NCI-H1105 (cell line): ENCODE measurements at regions not wholly inside any gene's neighbourhood (a gene's known extent, or its start where the extent isn't known, plus 50 kb on each side); places are given as distances from the start of the nearest gene placed in this dataset.
"Not testable (repeated sequence)": the region's sequence is repeated elsewhere in the genome, so short reads cannot be mapped to it uniquely, and the experiment has no call there.

Source experiments
- DNase-seq: peaks from one replicate; lab custom pipeline; 2025; lab: John Stamatoyannopoulos, UW

DNA sequence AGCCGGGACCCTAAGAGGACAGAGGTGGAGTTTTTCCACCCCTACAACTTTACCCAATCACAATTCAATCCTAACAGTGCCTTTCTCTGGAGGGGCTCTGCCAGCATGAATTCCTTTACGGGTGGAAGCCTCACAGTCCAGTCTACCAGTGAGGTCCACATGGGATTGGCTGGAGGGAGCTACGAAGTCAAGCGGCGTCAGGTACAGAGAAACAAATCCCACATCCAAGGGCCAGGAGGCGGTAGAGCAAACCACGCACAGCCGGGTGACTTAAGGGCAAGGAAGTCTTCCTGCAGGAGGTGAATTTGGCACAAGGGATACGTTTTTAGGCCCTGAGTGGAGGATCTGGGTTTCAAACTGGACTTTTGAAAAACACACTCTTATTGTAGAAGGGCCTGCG is 199.6 kb downstream of the UQCRFS1 start:
- no peak for DNase-seq

DNA sequence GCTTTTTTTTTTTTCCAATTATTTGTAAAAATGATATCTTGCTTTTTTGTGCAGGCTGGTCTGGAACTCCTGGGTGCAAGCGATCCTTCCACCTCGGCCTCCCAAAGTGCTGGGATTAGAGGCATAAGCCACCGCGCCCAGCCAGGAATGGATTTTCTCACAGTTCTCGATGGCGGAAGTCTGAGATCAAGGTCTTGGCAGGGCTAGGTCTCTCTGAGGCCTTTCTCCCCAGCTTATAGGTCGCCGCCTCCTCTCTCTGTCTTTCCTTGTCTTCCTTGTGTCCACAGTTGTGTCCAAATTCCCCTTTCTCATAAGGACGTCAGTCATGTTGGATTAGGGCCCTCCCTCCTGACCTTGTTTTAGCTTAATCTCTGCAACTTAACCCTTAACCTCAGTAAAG is 200.5 kb downstream of the UQCRFS1 start:
- DNase-seq, result no peak

GRCh38 chr19:29010276-29010675 is 202.7 kb downstream of the UQCRFS1 start:
- no peak for DNase-seq

DNA sequence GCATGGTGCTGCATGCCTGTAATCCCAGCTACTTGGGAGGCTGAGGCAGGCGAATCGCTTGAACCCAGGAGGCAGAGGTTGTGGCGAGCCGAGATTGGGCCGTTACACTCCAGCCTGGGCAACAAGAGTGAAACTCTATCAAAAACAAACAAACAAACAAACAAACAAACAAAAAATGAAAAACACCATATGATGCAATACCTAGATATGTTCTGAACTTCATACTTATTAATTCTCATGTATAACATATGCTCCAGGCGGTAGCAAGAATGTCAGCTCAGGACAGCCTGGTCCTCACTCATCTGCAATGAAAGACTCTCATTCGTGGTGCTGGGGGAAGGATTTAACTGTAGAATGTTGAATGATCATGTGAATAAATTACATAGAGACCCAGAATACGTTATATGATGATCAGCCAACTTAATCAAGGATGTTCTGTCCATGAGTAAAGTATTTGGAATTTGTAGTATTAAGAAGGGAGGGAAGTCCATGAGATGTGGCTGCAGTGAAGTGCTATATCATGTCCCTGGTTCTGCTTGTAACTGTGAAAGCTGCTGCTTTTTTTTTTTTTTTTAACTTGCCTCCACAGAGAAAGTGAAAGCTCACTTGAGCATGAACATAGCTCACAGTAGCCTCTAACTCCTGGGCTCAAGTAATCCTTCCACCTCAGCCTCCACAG is 206.8 kb downstream of the UQCRFS1 start:
- DNase-seq, result no peak

DNA sequence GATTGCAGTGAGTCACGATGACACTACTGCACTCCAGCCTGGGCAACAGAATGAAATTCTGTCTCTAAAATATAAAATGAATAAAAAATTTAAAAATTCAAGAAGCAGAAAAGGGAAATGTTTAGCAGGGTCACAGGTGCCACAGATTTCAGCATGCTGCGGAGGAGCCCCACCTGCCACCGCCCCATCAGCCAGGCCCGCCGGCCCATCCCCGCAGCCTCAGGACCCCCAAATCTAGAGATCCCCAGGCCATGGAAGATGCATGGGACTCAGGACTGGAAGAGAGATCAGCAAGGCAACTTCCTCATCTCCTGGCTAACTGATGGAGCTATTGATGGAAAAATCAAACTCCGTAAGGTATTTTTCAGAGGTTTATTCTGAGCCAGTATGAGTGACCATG is 208.2 kb downstream of the UQCRFS1 start:
- no peak for DNase-seq

DNA sequence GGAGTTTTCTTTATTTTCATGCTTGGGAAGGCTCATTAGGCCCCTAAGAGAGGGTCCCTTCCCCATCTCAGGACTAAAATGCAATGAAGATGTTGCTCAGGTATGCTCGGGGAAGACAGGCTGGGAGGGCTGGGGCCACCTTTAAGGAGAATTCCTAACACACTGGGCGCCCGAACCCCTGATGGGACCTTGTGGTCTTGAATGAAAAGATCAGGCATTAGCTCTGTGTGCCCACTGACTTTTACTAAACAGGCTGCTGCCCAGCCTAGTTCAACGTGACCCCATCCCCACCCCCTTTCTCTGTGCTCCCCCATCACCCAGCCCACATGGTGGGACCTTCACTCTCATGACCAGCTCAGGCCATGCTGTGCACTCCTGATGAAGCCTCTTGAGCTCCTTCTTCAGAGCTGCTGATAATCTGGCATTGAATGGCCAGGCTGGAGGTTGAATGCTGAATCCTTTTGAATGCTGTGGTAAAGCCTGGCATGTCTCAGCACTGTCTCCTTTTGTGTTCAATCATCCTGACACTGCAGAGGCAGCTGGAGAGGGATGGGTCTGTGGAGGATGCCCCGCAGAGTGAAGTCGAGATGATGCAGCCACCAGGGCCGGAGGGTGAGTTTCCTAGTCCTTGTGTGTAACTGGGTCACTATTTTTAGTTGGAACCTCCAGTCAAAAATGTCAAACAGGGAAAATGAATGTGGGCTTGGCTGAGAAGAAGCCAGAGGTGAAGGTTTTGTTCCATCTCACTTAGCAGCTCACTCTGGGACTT is 209.1 kb downstream of the UQCRFS1 start:
- DNase-seq, result no peak

GRCh38 chr19:29002336-29002735 is 210.6 kb downstream of the UQCRFS1 start:
- no peak for DNase-seq

DNA sequence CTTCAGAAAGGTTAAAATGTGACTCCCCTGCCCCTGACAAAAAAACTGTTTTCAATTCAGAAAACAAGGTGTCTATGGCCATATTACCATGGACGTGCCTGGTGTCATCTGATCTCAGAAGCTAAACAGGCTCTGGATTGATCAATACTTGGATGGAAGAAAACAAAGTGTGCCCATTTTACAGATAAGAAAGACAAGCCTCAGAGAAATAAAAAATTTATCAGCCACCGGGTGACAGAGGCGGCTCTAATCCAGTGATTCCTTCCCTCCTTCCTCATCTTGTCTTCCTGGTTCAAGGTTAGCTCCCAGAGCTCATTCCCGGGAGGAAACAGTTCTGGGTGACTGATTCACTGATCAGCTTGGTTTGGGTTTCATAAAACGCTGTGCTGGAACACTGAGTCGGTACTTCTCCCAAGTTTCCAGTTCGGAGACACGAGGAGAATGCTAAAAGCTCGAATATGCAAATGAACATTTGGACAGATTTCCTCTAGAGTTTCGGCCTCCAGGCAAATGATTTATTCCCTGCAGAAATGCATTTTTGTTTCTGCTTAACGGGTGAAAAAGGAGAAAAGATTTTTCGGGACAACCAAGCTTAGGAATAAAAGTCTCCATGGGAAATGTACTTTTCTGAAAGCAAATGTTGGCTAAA is 211.2 kb downstream of the UQCRFS1 start:
- no peak for DNase-seq

- DNase-seq, result no peak
Observed at GRCh38 chr19:29001141-29001581, 211.8 kb downstream of the UQCRFS1 start.

GRCh38 chr19:28999724-29000433 is 213.1 kb downstream of the UQCRFS1 start:
- no peak for DNase-seq

- no peak for DNase-seq
Observed at GRCh38 chr19:28998974-28999373, 214.0 kb downstream of the UQCRFS1 start.

- DNase-seq, result not testable (repeated sequence)
Observed at GRCh38 chr19:28997866-28998265, 215.1 kb downstream of the UQCRFS1 start.

DNA sequence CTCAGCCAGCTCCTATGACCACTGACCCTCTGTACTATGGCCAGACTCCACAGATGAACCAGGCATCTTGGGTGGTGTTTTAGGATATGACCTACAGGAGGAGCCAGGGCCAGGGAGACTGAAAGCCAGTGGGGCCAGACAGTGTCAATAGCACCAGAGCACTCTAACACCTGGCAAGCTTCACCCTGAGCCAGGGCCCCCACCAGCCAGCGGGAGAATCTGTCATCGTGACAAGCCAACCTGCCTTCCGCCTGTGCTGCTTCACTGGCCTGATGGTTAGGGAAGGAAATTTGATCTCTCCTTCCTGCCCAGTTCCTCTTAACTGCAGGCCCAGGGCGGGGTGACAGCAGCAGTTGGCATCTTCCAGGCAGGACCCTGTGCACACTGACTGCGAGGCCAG is 222.4 kb downstream of the UQCRFS1 start:
- no peak for DNase-seq

DNA sequence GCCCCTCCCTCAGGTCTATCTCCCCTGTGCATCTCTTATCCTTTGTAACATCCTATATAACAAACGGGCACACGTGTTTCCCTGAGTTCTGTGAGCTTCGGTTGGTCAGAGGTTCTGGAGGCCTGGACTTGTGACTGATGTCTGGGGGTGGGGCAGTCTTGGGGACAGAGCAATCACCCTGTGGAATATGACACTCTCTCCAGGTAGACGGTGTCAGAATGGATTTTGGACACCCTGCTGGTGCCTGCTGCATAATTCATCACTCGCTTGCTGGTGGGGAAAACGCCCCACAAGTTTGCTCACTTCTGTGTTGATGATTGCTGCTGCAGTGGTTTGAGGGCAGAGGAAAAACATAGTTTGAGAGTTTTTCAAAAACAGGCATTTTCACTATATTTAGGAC is 223.2 kb downstream of the UQCRFS1 start:
- DNase-seq, result no peak

GRCh38 chr19:28988066-28988465 is 224.9 kb downstream of the UQCRFS1 start:
- no peak for DNase-seq

DNA sequence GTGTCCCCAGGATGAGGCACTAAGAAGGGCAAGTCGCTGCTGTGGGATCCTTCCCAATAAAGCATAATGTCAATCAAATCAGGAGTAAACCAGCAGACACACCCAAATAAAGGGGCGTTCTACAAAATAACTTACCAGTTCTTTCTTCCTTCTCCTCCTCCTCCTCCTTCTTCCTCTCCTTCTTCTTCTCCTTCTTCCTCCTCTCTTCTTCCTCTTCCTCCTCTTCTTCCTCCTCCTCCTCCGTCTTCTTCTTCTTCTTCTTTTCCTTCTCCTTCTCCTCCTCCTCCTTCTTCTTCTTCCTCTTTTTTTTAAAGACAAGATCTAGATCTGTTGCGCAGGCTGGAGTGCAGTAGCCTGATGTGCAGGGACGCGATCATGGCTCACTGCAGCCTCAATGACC is 225.8 kb downstream of the UQCRFS1 start:
- no peak for DNase-seq

DNA sequence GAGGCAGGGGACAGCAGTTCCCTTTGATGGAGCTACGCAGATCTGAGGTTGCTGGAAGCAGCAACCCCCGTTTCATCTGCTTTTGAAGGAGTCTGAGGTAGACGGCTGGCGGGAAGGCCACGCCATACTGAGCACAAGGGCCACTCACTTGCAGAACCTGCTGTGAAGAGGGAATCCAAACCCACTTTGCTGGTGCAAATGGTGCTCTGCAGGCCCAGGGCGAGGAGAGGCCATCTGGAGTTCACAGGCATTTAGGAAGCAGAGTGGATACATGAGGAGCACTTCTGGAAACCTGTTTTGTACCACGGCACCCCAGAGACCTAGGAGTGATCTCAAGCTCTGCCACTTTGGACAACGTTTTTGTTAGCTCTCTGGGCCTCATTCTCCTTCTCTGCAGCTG is 227.8 kb downstream of the UQCRFS1 start:
- no peak for DNase-seq

DNA sequence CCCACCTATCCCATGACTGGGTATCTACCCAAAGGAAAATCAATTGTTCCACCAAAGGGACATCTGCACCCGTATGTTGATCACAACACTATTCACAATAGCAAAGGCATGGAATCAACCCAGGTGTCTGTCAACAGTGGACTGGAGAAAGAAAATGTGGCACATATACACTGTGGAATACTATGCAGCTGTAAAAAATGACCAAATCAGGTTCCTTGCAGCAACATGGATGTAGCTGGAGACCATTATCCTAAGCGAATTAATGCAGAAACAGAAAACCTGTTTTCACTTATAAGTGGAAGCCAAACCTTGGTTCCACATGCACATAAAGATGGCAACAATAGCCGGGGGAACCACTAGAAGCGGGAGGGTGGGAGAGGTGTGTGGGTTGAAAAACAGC is 228.6 kb downstream of the UQCRFS1 start:
- no peak for DNase-seq

DNA sequence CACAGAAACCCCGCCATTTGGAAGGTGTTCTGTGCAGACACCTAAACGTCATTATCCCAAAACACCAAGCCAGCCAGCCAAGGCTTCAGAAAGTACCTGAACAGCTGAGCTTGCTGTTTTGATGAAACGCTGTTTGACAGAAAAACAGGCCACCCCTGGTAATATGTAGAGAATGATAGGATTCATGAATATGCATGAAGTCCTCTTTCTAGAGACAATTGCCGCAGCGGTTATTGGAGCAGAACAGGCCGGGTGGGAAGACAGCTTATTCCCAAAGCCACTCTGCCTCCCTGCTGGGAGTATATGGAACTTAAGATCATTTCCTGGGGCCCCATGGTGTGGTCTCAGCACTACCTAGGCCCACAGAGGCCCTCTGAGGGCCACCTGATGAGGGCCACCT is 229.5 kb downstream of the UQCRFS1 start:
- no peak for DNase-seq

DNA sequence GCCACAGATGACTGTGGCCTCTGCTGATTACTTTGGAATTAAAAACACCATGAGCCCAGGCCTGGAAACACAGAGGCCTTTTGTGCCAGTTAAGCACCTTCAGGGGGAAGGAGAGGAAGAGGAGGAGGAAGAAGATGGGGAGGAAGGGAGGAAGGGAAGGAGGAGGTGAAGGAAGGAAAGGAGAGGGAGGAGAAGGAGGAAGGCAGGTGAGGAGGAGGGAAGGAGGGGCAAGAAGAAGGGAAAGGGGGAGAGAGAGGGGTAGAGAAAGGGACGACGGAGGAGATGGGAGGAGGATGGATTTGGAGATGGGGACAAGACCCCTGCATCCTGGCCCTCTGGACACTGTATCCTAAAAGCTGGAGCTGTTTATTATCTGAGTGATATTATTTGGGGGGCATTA is 231.0 kb downstream of the UQCRFS1 start:
- no peak for DNase-seq

DNA sequence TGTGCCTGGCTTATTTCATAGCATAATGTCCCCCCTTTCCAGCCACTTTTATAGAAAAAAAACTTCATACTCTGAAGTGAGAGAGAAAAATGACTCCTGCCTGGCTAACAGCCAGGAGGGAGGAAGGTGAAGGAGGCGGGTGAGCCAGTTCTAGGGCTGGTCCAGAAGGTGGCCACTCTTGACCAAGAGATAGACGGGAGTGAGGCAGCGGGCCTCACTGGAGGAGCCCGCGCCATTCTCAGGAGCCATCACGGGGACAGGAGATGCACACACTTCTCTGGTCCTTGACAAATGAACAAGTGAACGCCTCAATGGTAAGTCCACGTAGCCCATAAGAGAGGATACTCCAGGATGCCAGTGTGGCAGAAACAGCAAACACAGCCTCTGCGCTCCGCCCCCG is 231.4 kb downstream of the UQCRFS1 start:
- no peak for DNase-seq

DNA sequence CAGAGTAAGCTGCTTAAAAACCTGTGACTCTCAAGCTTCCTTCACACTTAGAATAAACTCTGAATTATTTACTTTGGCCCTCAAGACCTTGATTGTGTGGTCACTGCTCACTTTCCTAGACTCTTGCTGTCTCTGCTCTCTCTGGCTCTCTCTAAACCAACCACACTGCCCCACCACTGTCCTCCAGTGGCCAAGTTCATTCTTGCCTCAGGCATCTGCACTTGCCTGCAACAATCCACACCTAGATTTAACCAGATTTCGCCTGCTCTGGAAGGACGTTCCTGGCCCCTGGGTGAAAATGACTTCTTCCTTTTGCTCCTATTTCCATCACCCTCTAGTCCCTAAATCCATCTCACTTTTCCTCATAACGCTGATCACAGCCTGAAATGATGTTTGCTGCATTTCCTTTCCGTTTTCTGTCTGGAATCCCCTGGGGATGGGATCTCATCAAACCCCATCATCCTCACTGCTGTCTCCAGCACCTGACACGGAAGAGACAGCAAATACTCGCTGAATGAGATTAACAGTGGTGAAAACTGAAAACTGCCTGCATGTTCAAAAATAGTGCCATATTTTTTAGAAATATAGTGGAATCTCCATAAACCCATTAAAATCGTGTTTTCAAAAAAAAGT is 232.6 kb downstream of the UQCRFS1 start:
- DNase-seq, result no peak
